HG02571 (cell line): ENCODE measurements at regions not wholly inside any gene's neighbourhood (a gene's known extent, or its start where the extent isn't known, plus 50 kb on each side); places are given as distances from the start of the nearest gene placed in this dataset.
"Not testable (repeated sequence)": the region's sequence is repeated elsewhere in the genome, so short reads cannot be mapped to it uniquely, and the experiment has no call there.

Experiments used
- ATAC-seq: cut with Tn5 transposase; IDR thresholded peaks from one replicate; pipeline ENCODE4 v1.9.1; 2021; ENCODE audit warnings: mild to moderate bottlenecking, moderate library complexity; ENCODE audit not compliant: unreplicated experiment

- ATAC-seq, result no peak
Measured at GRCh38 chr14:98900236-98900635, 371.8 kb downstream of the BCL11B start.

GRCh38 chr14:98900798-98901197 lies 371.2 kb downstream of the BCL11B start:
- ATAC-seq, result no peak

- no peak for ATAC-seq
Measured at GRCh38 chr14:98901511-98902205, 370.3 kb downstream of the BCL11B start.

GRCh38 chr14:98903371-98903770 lies 368.6 kb downstream of the BCL11B start:
- no peak for ATAC-seq

- no peak for ATAC-seq
Measured at GRCh38 chr14:98904677-98905076, 367.3 kb downstream of the BCL11B start.

- no peak for ATAC-seq
Measured at GRCh38 chr14:98906123-98906995, 365.6 kb downstream of the BCL11B start.

- no peak for ATAC-seq
Measured at GRCh38 chr14:98907271-98907670, 364.7 kb downstream of the BCL11B start.

GRCh38 chr14:98908050-98908449 lies 363.9 kb downstream of the BCL11B start:
- ATAC-seq, result no peak

- ATAC-seq, result no peak
Measured at GRCh38 chr14:98909251-98909944, 362.6 kb downstream of the BCL11B start.

GRCh38 chr14:98910061-98910460 lies 361.9 kb downstream of the BCL11B start:
- ATAC-seq, result no peak

- no peak for ATAC-seq
Measured at GRCh38 chr14:98912655-98913054, 359.3 kb downstream of the BCL11B start.

- ATAC-seq, result no peak
Measured at GRCh38 chr14:98913967-98914650, 357.9 kb downstream of the BCL11B start.

- ATAC-seq, result no peak
Measured at GRCh38 chr14:98914942-98915341, 357.1 kb downstream of the BCL11B start.

GRCh38 chr14:98915625-98916024 lies 356.4 kb downstream of the BCL11B start:
- ATAC-seq, result no peak

GRCh38 chr14:98916036-98916435 lies 356.0 kb downstream of the BCL11B start:
- ATAC-seq, result no peak

GRCh38 chr14:98916476-98916875 lies 355.5 kb downstream of the BCL11B start:
- ATAC-seq, result no peak

- ATAC-seq, result no peak
Measured at GRCh38 chr14:98919434-98919833, 352.6 kb downstream of the BCL11B start.

- ATAC-seq, result not testable (repeated sequence)
Measured at GRCh38 chr14:98921306-98921705, 350.7 kb downstream of the BCL11B start.

- no peak for ATAC-seq
Measured at GRCh38 chr14:98923596-98923995, 348.4 kb downstream of the BCL11B start.

- ATAC-seq, result no peak
Measured at GRCh38 chr14:98924046-98924445, 348.0 kb downstream of the BCL11B start.
